ENCODE measurements at regions not wholly inside any gene's neighbourhood (a gene's known extent, or its start where the extent isn't known, plus 50 kb on each side); places are given as distances from the start of the nearest gene placed in this dataset.
"Not testable (repeated sequence)": the region's sequence is repeated elsewhere in the genome, so short reads cannot be mapped to it uniquely, and the experiment has no call there.

GRCh38 chr2:89795530-89795929 is 1104.1 kb downstream of the RPIA start:
- not testable (repeated sequence) for TF ChIP-seq POLR2A (IDR thresholded peaks at IDR 0.05)
- TF ChIP-seq, protein P1, sequence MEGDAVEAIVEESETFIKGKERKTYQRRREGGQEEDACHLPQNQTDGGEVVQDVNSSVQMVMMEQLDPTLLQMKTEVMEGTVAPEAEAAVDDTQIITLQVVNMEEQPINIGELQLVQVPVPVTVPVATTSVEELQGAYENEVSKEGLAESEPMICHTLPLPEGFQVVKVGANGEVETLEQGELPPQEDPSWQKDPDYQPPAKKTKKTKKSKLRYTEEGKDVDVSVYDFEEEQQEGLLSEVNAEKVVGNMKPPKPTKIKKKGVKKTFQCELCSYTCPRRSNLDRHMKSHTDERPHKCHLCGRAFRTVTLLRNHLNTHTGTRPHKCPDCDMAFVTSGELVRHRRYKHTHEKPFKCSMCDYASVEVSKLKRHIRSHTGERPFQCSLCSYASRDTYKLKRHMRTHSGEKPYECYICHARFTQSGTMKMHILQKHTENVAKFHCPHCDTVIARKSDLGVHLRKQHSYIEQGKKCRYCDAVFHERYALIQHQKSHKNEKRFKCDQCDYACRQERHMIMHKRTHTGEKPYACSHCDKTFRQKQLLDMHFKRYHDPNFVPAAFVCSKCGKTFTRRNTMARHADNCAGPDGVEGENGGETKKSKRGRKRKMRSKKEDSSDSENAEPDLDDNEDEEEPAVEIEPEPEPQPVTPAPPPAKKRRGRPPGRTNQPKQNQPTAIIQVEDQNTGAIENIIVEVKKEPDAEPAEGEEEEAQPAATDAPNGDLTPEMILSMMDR (IDR thresholded peaks at IDR 0.05), result not testable (repeated sequence)

Measured in esophagus squamous epithelium (tissue), 4 donors.